ENCODE measurements at regions not wholly inside any gene's neighbourhood (a gene's known extent, or its start where the extent isn't known, plus 50 kb on each side); places are given as distances from the start of the nearest gene placed in this dataset.

DNA sequence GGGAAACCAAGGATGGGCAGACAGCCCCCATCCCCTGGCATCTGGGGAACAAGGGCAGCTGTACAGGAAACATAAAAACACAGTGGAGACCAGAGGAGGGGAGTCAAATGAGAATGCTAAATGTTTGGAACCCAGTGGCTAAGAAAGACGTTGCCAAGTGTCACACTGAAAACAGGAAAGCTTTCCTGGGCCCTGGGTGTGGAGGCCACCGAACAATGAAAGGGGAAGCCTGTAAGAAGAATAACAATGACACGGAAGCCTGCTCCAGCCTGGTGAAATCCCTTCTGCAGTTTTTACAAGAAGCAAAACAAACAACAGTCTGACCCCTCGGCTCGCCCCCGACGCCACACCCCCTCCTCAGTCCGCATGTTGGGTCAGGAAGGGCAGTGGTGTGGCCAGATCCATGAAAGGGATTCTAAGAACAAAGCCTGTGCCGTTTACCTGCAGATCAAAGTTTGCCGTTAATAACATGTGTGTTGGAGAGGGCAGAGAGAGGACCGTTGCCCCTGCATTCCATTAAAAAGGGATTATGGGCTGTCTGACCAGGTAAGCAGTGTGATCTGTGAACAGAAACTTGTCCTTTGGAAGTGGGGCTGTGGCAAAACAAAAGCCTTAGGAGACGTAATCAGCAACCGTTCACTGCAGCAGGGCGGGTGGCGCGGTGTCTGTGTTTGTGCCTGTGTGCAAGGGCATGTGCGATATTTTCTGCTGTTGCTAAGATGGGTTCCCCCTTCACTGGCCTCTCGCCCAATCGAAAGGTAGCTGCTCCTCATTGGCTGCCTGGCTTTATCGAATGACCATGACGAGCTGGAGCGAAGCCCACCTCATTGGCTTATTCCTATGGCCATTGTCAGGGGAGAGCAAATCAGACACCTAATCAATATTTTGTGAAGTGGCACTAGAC, 113.7 kb upstream of the BLID start:
- peak; percentile 55 for DNase-seq (ENCODE audit: low spot score)

DNA sequence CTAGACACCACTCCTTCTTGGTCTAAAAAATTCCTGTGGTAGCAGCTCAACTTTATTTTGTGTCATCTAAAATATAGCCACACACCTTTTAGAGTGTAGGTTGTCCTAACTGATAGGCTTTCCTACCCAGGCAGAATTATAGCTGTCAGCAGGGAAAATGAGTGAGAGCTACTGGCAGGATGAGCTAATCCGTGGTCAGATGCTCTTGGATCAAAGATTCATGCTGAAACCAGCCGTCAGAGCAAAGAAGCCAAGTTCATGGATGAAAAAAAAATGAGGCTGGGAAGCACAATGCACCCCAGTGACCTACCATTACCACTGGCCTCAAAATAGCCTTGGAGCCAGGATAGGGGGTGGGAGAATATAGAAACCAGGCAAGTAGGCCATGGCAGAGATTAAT, 113.1 kb upstream of the BLID start:
- no peak for DNase-seq (ENCODE audit: low spot score)

DNA sequence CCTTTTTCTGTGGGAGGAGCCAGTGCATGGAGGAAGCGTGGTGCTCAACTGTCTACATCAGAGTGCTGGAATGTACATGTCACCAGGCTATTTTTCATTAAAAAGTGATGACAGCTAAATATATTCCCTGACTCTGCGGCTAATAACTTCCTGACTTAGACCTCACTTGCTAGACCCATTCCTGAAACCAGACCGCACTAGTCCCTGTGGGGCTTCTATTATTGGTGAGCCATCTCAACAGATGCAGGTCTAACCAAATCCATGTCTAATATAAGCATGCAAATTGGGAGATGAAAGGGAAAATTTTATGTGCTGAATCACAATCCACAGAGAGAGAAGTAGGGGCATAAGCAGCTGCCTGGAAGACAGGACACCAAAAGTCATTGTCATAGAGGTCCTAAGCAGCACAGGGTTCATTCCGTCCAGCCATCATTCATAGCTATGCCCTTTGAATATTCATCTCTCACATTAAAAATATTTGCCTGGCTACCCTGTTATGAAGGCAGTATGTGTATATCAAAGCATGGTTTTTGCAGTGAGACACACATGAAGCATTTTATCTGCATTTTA, 110.9 kb upstream of the BLID start:
- DNase-seq (ENCODE audit: low spot score): no peak

DNA sequence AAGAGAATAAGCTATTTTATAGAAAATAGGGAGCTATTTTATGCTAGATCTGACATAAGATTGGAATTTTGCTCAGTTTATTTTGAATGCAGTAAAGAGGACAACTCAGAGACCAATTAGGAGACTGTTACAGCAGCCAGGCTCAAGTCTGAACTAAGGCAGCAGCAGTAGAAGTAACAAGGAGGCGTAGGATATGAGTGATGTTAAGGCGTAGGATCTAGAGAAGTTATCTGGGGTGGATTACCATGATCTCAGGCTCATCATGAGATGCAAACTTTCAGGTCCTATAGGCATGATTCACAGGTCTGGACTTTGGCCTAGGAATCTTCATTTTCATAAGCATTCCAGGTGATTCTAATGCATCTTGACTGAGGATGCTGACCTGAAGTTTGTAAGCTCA, 108.9 kb upstream of the BLID start:
- DNase-seq (ENCODE audit: low spot score): no peak

DNA sequence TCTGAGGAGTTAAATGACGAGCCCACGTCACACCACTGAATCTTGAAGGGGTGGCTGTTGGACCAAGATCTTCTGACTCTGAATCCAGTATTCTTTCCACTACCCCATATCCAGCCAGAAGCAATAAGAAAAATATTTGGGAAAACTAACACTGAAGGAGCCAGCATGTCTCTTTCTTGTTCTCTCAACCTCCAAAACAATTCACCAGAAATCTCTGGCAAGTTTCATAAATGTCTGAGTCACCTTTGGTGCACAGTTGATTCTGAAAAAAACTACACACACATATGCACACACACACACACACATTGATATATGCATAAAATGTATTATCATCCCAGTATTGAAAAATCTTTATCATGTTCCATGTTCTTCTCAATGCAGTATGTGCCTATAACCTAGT, 104.3 kb upstream of the BLID start:
- no peak for DNase-seq (ENCODE audit: low spot score)

DNA sequence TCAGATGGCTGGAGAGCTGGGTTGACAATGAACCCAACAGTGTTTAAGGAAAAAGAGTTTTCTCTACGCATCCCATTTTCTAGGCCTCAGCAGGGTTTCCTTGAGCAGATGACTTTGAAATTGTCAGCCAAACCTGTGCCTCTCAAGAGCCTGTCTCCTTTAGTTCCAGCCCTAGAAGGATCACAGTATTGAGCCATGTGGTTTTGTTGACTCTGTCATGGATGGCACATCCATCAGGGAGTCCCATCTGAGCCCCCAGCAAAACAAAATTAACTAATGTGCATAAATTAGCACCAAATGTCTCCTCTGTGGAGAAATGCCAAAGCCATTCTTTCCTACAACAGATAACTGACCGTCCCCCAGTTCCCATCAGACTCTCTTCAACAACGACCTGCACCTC, 103.8 kb upstream of the BLID start:
- DNase-seq (ENCODE audit: low spot score): no peak

DNA sequence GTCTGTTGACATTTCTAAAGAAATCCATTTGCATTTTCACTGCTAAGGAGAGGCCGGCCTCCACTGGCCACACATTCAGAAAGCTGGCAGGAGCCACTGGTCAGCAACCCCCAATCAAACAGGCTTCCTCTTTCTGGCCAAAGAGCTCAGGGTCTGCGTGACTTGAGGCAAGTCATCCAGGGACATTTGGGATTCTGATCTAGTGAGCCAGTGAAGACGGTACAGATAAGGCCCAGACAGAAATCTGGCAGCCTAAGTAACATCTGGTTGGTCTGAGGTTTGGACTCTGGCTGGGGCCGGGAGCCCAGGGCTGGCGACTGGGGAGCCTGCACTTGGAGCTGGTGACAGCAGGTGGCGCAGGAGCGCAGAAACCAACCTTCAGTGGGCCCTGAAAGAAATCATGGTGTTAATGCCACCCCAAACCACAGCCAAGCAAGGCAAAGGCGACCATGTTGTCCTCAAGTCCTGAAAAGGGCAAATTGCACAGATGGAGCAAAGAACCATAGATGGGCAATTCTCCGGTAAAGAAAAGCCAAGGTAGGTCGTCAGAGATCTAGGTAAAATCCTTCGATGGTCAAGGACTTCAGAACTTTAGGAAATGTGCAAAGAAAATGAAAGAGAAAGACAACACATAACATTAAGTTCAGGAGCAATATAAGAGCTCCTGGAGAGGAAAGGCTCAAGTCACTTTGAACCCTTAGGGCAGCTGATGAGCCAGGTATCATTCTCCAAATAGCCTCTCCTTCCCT, 99.4 kb upstream of the BLID start:
- peak; percentile 85 for DNase-seq (ENCODE audit: low spot score)

DNA sequence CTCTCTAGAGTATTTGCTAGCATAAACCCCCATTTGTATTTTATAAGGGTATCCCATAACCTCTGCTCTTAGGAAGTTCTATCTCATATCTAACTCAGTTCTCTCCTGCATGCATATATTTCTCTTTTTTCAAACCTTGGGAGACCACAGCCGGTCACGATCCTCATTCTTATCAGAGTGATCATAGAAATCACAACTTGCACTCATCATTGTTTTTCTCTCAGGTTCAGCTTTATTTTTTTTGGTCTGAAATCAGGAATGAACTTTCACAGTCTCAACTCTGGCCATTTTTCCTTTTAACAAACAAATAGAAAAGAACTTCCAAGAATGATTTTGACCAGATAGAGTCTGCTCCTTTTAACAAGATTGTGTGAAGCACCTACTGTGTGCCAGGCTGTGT, 98.6 kb upstream of the BLID start:
- DNase-seq (ENCODE audit: low spot score): no peak

DNA sequence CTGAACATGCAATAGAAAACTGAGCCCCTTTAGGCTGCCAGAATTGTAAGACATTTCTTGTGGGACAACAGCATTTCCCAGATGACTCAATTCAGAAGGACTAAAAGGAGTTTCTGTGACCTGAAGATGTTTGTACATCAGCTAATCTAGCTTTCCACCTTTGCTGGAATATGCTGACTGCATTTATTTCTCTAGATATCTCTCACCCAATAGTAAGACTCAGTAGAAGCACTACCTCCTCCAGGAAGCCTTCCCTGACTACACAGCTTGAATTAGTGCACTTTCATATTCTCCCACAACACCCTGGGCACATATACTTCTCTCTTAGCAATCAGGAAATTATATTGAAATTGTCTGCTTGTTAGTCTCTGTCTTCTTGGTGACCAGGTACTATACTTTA, 98.1 kb upstream of the BLID start:
- DNase-seq (ENCODE audit: low spot score): no peak

DNA sequence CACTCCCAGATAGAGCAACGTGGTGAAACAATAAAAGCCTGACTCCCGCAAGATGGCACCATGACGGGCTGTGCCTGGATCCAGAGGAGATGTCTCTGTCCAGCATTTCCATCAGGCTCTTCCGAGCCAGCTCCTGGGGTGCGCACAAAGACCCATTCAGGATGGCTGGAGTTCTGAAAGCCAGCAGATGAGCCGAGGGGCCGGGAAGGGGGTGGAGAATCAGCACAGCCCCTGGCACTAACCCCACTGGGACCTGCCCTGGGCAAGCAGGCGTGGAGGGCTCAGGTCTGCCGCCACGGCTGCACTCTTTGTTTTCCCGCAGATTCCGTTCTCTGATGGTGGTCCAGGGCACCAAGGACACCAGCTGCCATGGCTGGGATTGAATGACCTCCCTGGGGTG, 97.2 kb upstream of the BLID start:
- DNase-seq (ENCODE audit: low spot score): no peak

DNA sequence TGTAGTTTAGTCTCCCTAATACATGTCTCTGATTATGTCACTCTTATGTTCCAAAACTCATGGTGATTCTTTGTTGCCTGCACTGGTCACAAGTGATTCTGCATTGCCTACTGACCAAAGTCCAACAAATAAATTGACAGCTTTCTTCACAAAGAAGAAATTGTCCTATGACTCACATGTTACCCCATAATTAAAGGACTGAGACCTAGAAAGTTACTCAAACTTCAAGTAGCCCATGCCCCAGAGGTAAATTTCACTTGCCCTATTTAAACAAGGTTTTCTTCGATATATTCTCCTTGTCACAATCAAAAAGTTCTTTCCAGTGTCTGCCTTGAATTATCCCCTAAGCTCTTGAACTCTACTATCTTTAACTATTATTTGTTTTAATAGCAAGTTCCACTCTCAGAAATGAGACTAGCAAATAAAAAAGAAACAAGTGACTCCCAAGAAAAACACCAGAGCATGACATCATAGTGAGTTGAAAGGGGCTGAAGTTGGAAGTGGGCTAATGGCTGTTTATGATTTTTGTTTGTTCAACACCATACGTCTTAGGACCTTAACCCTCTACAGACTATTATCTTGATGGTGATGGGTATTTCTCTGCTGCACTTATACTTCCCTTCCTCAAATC, 94.5 kb upstream of the BLID start:
- DNase-seq (ENCODE audit: low spot score): no peak

DNA sequence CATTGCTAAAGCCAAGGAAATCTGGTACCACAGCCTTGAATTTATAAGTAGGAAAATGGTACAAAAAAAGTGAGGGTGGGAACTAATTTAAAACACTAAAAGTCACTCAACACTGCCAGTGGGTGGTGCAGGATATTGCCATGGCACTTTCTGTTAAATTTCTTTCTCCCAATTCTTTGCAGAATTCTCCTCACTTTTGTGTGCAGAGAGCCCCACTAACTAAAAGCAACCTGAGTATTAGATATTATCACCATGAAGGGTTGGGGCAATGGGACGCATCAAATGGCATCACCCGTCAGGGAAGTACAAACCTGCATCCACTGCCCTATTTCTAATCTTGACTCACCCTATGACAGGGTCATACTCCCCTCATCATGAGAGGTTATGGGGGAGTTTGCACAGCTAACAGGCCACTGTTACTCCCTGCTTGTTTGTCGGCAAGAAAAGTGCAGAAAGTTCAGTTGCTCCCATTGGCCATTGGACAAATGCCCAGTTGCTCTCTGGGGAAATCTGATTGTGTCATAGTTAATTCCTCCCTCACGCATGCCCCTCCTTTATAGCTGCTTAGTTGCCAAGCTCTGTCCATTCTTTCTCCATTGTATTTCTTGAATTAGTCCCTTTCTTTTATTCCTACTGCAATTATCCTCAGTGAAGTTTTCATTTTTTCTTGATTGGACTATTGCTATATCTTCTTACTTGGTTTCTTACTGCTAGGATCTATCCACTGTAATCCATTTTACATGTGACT, 93.8 kb upstream of the BLID start:
- DNase-seq (ENCODE audit: low spot score): no peak

DNA sequence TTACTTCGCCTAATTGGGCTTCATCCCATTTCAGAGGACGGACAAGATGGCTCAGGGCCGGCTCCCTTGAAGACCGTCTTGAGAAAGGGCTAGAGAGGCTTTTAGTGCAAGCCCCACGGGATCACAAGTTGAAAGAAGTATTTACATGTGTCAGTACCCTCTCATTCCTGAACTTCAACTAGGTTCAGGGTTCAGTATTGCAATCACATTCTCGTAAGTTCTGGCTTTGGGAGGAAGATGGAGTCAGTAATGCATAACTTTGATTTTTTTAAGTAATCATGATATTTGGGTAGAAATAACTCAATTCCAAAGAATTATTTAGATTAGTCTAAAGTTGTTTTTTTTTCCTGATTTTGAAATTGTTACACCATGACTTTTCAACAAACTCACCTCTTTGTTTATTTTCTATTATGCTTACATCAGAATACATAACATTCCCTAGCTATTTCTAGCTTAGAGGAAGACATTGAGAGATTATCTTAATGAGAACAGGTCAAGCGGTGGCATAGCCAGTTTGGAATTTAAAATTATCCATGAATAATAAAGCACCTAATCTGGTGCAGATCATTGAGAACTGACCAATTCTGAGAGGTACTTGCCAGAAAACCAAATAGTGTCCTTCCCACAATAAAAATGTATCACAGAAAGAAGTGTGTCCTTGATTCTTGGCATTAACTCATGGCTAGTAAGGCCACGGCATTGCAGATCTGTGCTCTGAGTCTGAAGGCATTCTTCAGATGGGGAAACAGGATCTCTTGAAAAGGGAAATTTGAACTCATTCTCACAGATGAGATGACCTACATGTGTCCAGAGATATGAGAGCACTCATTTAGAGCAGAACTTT, 92.1 kb upstream of the BLID start:
- no peak for DNase-seq (ENCODE audit: low spot score)

DNA sequence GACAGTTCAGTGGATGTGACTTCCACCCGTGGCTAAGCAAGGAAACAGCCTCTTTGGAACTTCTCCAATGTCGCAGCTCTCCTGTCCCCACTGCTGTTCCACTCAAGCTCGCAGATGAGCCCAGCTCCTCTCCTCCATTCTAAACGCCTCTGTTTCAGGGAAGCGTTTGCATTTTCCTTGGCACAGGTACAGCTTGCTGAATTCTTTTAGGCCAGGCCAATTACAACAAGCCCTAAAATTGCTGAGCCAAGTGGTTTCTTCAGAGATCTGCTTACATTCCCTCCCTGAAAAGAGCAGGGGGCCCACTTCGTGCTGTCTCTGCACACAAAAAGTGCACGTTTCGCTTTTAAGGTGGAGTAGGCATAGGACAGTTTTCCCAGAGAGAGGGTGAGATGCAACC, 91.5 kb upstream of the BLID start:
- DNase-seq (ENCODE audit: low spot score): no peak

DNA sequence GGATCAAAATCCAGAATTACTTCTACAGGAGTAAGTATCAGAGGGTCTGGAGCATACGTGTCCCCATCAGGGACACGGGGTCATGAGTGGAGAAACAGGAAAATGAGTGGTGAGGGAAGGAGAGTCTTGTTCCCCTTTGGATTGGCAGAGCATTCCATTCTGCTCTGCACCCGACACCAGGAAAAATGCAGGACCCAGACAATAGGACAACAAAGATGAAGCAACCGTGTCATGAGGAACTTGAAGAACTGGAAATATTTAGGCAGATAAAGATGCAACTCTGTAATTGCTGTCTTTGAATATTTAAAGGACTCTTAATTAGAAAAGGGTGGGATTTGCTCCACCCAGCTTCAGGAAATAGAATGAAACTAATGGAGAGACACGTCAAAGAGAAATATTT, 89.0 kb upstream of the BLID start:
- no peak for DNase-seq (ENCODE audit: low spot score)

DNA sequence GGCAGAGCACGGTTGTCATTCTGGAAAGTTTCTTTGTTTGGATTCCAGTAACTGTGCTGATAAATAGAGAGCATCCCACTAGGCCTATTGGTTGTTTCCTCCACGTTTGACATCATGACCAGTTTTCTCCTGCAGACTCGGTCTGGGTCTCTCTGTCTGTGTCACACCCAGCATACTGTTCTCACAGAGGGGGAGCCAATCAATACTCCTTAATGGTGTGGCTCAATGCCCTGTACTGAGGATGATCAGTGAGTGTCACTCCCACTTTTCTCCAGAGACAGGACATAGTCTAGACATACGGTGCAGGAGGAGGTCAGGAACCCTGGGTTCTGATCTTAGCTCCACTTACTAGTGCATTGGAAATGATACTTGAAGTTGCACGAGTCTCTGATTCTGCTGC, 88.2 kb upstream of the BLID start:
- no peak for DNase-seq (ENCODE audit: low spot score)

DNA sequence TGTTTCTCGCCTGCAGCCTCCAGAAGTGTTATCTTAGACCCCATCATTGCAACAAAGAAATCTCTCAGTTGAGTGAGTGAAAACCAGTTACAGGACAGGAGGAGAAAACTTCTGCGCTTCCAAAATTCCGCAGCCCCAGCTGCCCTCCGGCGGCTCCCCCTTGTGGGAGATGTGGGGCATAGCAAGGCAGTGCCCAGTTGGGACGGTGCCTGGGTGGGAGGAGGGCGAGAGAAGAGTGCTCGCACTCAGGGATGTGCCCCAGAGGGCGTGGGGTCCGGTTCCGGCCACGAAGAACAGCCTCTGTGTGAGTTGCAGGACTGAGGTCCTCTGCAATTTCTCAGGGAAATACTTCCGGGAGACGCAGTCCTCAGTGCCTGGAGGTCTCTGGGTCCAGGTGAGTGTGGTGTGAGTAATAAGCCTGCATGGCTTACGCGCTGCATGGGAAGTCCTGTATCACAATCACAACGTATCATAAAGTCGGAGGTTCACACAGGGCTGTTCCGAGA, 87.0 kb upstream of the BLID start:
- peak; percentile 82 for DNase-seq (ENCODE audit: low spot score)

DNA sequence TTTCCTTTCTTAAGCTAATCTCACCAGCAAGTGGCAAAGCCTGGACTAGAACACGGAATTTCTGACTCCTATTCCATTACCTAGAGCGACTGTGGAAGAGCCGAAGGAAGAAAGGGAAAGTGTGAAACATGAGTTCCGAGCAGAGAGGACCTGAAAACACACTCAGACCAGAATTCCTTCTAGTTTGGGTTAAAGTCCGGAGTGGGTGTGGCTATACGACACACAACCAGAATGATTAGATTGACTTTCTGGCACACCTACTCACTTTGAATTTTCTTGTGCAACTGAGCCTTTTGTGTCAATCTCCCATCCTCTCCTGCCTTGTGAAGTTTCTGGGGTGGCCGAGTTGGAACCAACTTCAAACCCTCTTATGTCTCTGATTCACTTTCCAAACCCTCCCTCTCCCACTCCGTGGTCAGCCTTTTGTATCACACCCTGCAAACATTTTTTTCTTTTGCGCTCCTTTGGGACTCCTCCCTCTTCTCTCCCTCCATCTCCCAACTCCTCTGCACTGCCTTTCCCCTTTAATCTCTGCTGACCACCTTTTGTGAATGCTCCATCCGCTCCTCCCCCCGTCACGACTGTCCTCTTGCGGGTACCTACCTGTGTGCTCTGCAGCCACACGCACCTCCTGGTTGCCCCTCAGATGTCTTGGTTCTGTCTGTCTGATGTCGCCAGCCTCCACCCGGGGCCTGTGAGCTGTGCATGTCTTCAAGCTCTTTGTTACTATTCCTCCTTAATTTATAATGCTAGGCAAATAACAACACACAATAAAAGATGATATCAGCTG, 86.3 kb upstream of the BLID start:
- peak; percentile 54 for DNase-seq (ENCODE audit: low spot score)

DNA sequence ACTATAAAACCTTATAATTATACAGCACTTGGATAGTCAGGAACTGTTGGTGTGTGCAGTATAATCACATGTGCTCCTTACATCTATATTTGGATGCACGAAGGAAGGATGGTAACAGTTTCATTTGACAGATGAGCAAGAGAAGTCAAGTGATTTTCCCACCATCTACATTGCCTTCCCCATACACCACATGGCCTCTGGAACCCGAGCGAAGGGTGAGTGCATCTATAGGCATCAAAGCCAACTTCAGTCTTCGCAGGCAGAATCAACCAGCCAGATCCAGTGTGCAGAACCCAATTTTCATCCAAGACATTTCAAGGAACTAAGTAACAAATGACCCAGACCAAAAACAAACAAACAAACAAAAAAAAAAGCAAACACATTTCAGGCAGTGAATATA, 85.1 kb upstream of the BLID start:
- no peak for DNase-seq (ENCODE audit: low spot score)

DNA sequence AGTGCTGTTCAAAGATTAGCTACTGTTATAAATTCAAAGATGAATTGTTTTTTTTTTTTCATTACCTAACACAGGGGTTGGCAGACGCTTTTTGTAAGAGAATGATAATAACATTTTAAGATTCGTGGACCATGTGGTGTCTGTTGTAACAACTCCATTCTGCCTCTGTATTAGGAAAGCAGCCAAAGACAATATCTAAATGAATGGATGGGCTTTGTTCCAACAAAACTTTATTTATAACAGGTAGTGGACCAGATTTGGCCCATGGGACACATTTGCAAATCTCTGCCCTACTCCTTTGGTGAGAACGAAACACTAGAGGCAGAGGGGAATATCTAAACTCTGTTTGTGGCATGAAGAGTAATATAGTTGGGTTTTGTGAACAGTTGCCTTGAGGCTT, 83.6 kb upstream of the BLID start:
- DNase-seq (ENCODE audit: low spot score): no peak

All from ecto neural progenitor cell (in vitro differentiated cells).